ENCODE measurements at regions not wholly inside any gene's neighbourhood (a gene's known extent, or its start where the extent isn't known, plus 50 kb on each side); places are given as distances from the start of the nearest gene placed in this dataset.

GRCh38 chrX:149282909-149283308 is 222.2 kb downstream of the IDS start:
- Histone ChIP-seq H3K4me3 (no peak overlapping the region), H3K9me2 (ENCODE audit: insufficient read depth) (no peaks in the 10 kb centered on the region), H3K27ac (no peak overlapping the region), H3K4me1 (replicated peaks; ENCODE audit: insufficient read depth) (no peaks in the 10 kb centered on the region), H3K27me3 (ENCODE audit: insufficient read depth, low read depth) (no peaks in the 10 kb centered on the region), H3K4me2 (no peak overlapping the region), H3K9me3 (ENCODE audit: insufficient read depth, low read depth) (no peaks in the 10 kb centered on the region), H4K20me1 (ENCODE audit: insufficient read depth) (no peaks in the 10 kb centered on the region), H2AFZ (no peak overlapping the region), H3K79me2 (ENCODE audit: low read depth) (no peaks in the 10 kb centered on the region), H3F3A (ENCODE audit: insufficient read depth, low read depth) (no peaks in the 10 kb centered on the region), H3K36me3 (ENCODE audit: low read depth) (no peaks in the 10 kb centered on the region)
- intact Hi-C loops (cut with micrococcal nuclease; ENCODE audit: unreplicated experiment): loop anchor here (10.0 kb wide), 1 partner anchor 192 kb away; no protein-coding TSS in a partner anchor
- ChIA-PET POLR2A (ENCODE audit: unreplicated experiment) (no interaction called here), CTCF (no interaction called here)
- BruUV-seq (replicated peaks): no TSS peak
- TF ChIP-seq CTCF (conservative IDR thresholded peaks at IDR 0.05) (no peak), EZH2 (IDR thresholded peaks at IDR 0.05; ENCODE audit: low read depth) (no peak)
- no peak for DNase-seq

GRCh38 chrX:149280011-149280410 is 225.1 kb downstream of the IDS start:
- no peak overlapping the region for H3K4me2 ChIP-seq
- no peaks in the 10 kb centered on the region for H4K20me1 ChIP-seq (ENCODE audit: insufficient read depth)
- H3K9me2 ChIP-seq (ENCODE audit: insufficient read depth): no peaks in the 10 kb centered on the region
- no peaks in the 10 kb centered on the region for H3F3A ChIP-seq (ENCODE audit: insufficient read depth, low read depth)
- no peak for TF ChIP-seq CTCF (conservative IDR thresholded peaks at IDR 0.05)
- TF ChIP-seq EZH2 (IDR thresholded peaks at IDR 0.05; ENCODE audit: low read depth): no peak
- no peaks in the 10 kb centered on the region for H3K9me3 ChIP-seq (ENCODE audit: insufficient read depth, low read depth)
- H3K36me3 ChIP-seq (ENCODE audit: low read depth): no peaks in the 10 kb centered on the region
- no peak overlapping the region for H2AFZ ChIP-seq
- no peak overlapping the region for H3K27ac ChIP-seq
- ChIA-PET POLR2A (ENCODE audit: unreplicated experiment) (no interaction called here), CTCF (no interaction called here)
- H3K79me2 ChIP-seq (ENCODE audit: low read depth): no peaks in the 10 kb centered on the region
- BruUV-seq (replicated peaks): no TSS peak
- intact Hi-C loops (cut with micrococcal nuclease; ENCODE audit: unreplicated experiment): loop anchor here (10.0 kb wide), 1 partner anchor 195 kb away; no protein-coding TSS in a partner anchor
- DNase-seq: no peak
- no peaks in the 10 kb centered on the region for H3K4me1 ChIP-seq (replicated peaks; ENCODE audit: insufficient read depth)
- H3K27me3 ChIP-seq (ENCODE audit: insufficient read depth, low read depth): no peaks in the 10 kb centered on the region
- no peak overlapping the region for H3K4me3 ChIP-seq

GRCh38 chrX:149275836-149276235 is 229.3 kb downstream of the IDS start:
- no peaks in the 10 kb centered on the region for H4K20me1 ChIP-seq (ENCODE audit: insufficient read depth)
- no peaks in the 10 kb centered on the region for H3K9me2 ChIP-seq (ENCODE audit: insufficient read depth)
- H3K9me3 ChIP-seq (ENCODE audit: insufficient read depth, low read depth): no peaks in the 10 kb centered on the region
- DNase-seq: no peak
- H3K4me1 ChIP-seq (replicated peaks; ENCODE audit: insufficient read depth): no peaks in the 10 kb centered on the region
- H3K4me2 ChIP-seq: no peak overlapping the region
- intact Hi-C loops (cut with micrococcal nuclease; ENCODE audit: unreplicated experiment): no loop called here
- ChIA-PET CTCF (no interaction called here), POLR2A (ENCODE audit: unreplicated experiment) (no interaction called here)
- TF ChIP-seq EZH2 (IDR thresholded peaks at IDR 0.05; ENCODE audit: low read depth) (no peak), CTCF (conservative IDR thresholded peaks at IDR 0.05) (no peak)
- H2AFZ ChIP-seq: no peak overlapping the region
- H3K27ac ChIP-seq: no peak overlapping the region
- H3F3A ChIP-seq (ENCODE audit: insufficient read depth, low read depth): no peaks in the 10 kb centered on the region
- H3K4me3 ChIP-seq: no peak overlapping the region
- no peaks in the 10 kb centered on the region for H3K36me3 ChIP-seq (ENCODE audit: low read depth)
- BruUV-seq (replicated peaks): no TSS peak
- no peaks in the 10 kb centered on the region for H3K79me2 ChIP-seq (ENCODE audit: low read depth)
- no peaks in the 10 kb centered on the region for H3K27me3 ChIP-seq (ENCODE audit: insufficient read depth, low read depth)

Data from PC-9 (cell line).